ENCODE measurements at regions not wholly inside any gene's neighbourhood (a gene's known extent, or its start where the extent isn't known, plus 50 kb on each side); places are given as distances from the start of the nearest gene placed in this dataset.

DNA sequence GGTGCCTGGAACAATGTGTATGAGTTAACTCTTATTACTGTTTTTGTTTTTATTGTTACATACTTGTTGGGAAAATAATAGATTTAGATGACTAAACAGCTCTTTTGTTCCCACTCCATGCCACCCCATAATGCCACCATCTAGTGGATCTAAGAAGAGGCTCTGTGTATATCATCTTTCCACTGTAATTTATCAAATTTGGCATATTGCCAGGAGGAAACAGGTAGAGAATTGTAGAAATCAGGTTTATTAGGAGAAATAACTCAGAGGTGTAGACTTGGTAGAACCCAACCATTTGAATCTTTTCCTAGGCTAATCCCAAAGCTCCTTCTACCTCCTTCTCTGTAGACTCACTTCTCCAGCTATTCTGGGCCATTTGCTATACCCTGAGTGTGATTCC lies 150.6 kb downstream of the GATB start:
- Histone ChIP-seq H3K27ac (ENCODE audit: extremely low read depth, low read depth, low read length) (no peak overlapping the region), H3K4me2 (ENCODE audit: insufficient read depth, low read length) (no peak overlapping the region), H3K36me3 (ENCODE audit: control insufficient read depth, insufficient read depth, low read length) (no peaks in the 10 kb centered on the region), H2AFZ (ENCODE audit: low read depth, low read length) (no peak overlapping the region), H3K27me3 (ENCODE audit: control insufficient read depth in 2 of 2, insufficient read depth in 2 of 2, low read length in 2 of 2) (0 out of 5 replicates have a peak, but pooled peaks cover 0 to 3% of the 10 kb centered on the region in 2 experiments), H3K9me1 (ENCODE audit: control insufficient read depth, insufficient read depth, low read length) (no peaks in the 10 kb centered on the region), H3K4me1 (replicated peaks in 1 of 2; ENCODE audit: control insufficient read depth in 2 of 2, insufficient read depth in 2 of 2, low read length in 2 of 2) (no peaks in the 10 kb centered on the region), H3K9ac (ENCODE audit: insufficient read depth in 1 of 2, low read depth in 2 of 2, low read length in 2 of 2) (no peak overlapping the region), H3K4me3 (no peak overlapping the region), H3K9me3 (replicated peaks; ENCODE audit: control insufficient read depth, insufficient read depth, low read depth, low read length) (no peaks in the 10 kb centered on the region), H3K79me2 (ENCODE audit: control insufficient read depth, insufficient read depth, low read length) (no peaks in the 10 kb centered on the region), H4K20me1 (replicated peaks; ENCODE audit: control insufficient read depth, insufficient read depth, low read length) (no peaks in the 10 kb centered on the region)
- DNase-seq (ENCODE audit: extremely low read depth in 1 of 4, low spot score in 3 of 4) (no peak), ATAC-seq (no peak), FAIRE-seq (no peak)
- POLR2A ChIA-PET, result interaction anchor here (0.7 kb wide), 1 partner anchor 49 kb away, joined by 4 read pairs; no protein-coding TSS in a partner anchor
- intact Hi-C loops (cut with micrococcal nuclease) (loop anchor here (5.0 kb wide), 1 partner anchor 333 kb away; the partner anchor contains the start of gene PRSS48), in situ Hi-C loops (cut with MboI) (loop anchor here (10.0 kb wide), 1 partner anchor 495 kb away; no protein-coding TSS in a partner anchor)
- CTCF ChIA-PET (ENCODE audit: low intra/inter-chr PET ratio), result no interaction called here
- BruUV-seq (replicated peaks), result no TSS peak
- TF ChIP-seq NFIC (IDR thresholded peaks at IDR 0.05), result peak; percentile 90
- TF ChIP-seq PYGO2 (tag; IDR thresholded peaks at IDR 0.05), result no peak
- TF ChIP-seq GTF2F1 (IDR thresholded peaks at IDR 0.05; ENCODE audit: low read depth, low read length), result no peak
- TF ChIP-seq ZNF785 (CRISPR knock-in tag; IDR thresholded peaks at IDR 0.05), result no peak
- TF ChIP-seq CBFB (CRISPR knock-in tag; IDR thresholded peaks at IDR 0.05), result no peak
- no peak for TF ChIP-seq NFYB (IDR thresholded peaks at IDR 0.05; ENCODE audit: extremely low read depth, insufficient read length)
- TF ChIP-seq TCF15 (CRISPR knock-in tag; IDR thresholded peaks at IDR 0.05), result no peak
- TF ChIP-seq, protein P1, sequence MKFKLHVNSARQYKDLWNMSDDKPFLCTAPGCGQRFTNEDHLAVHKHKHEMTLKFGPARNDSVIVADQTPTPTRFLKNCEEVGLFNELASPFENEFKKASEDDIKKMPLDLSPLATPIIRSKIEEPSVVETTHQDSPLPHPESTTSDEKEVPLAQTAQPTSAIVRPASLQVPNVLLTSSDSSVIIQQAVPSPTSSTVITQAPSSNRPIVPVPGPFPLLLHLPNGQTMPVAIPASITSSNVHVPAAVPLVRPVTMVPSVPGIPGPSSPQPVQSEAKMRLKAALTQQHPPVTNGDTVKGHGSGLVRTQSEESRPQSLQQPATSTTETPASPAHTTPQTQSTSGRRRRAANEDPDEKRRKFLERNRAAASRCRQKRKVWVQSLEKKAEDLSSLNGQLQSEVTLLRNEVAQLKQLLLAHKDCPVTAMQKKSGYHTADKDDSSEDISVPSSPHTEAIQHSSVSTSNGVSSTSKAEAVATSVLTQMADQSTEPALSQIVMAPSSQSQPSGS (CRISPR knock-in tag; IDR thresholded peaks at IDR 0.05), result no peak
- no peak for TF ChIP-seq MIER1 (IDR thresholded peaks at IDR 0.05; ENCODE audit: low read depth)
- peak; percentile 82 for TF ChIP-seq NFIX (CRISPR knock-in tag; IDR thresholded peaks at IDR 0.05; ENCODE audit: low read depth)
- no peak for TF ChIP-seq HSF4 (CRISPR knock-in tag; IDR thresholded peaks at IDR 0.05; ENCODE audit: borderline replicate concordance)
